ENCODE measurements at regions not wholly inside any gene's neighbourhood (a gene's known extent, or its start where the extent isn't known, plus 50 kb on each side); places are given as distances from the start of the nearest gene placed in this dataset.
"Not testable (repeated sequence)": the region's sequence is repeated elsewhere in the genome, so short reads cannot be mapped to it uniquely, and the experiment has no call there.

DNA sequence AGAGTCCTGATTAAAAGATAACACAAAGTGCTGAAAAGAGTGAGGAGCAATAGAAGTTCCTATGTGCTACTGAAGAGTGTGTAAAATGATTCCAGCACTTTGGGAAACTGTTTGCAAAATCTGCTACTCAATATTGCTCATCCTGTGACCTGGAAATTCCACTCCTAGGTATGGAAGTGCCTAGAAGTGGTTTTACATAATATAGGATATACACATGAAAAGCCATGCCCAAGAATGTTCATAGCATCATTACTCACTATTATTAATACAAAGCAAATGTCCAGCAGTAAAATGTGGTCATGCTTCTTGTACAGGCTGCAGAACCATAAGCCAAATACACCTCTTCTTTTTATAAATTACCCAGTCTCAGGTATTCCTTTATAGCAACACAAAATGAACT is 53.2 kb upstream of the CNIH3 start:
- TF ChIP-seq CTCF, POLR2A (IDR thresholded peaks at IDR 0.05): not testable (repeated sequence)
